Daoy (cell line): ENCODE measurements at regions not wholly inside any gene's neighbourhood (a gene's known extent, or its start where the extent isn't known, plus 50 kb on each side); places are given as distances from the start of the nearest gene placed in this dataset.
"Not testable (repeated sequence)": the region's sequence is repeated elsewhere in the genome, so short reads cannot be mapped to it uniquely, and the experiment has no call there.

ENCODE experiments used
- DNase-seq: peaks from one replicate; pipeline ENCODE4 v3.0.0-alpha.2; 2015; ENCODE audit warnings: low read depth

- no peak for DNase-seq
These were observed 165.8 kb downstream of the ZIC4 start for GRCh38 chr3:147240581-147240980.

- no peak for DNase-seq
These were observed 168.4 kb downstream of the ZIC4 start for GRCh38 chr3:147237991-147238390.

- DNase-seq = not testable (repeated sequence)
These were observed 174.4 kb downstream of the ZIC4 start for GRCh38 chr3:147231980-147232379.

- no peak for DNase-seq
These were observed 175.2 kb downstream of the ZIC4 start for GRCh38 chr3:147231111-147231510.

- DNase-seq = no peak
These were observed 184.1 kb downstream of the ZIC4 start for GRCh38 chr3:147222291-147222690.

GRCh38 chr3:147218965-147219364 lies 187.4 kb downstream of the ZIC4 start:
- DNase-seq = peak; percentile 15

- DNase-seq = no peak
These were observed 190.1 kb downstream of the ZIC4 start for GRCh38 chr3:147216143-147216673.

- DNase-seq = no peak
These were observed 190.7 kb downstream of the ZIC4 start for GRCh38 chr3:147215660-147216059.

- DNase-seq = no peak
These were observed 192.7 kb downstream of the ZIC4 start for GRCh38 chr3:147213633-147214032.

GRCh38 chr3:147210676-147211075 lies 195.7 kb downstream of the ZIC4 start:
- no peak for DNase-seq

GRCh38 chr3:147201086-147201485 lies 205.3 kb downstream of the ZIC4 start:
- DNase-seq = no peak

GRCh38 chr3:147200545-147200944 lies 205.8 kb downstream of the ZIC4 start:
- DNase-seq = no peak

- DNase-seq = no peak
These were observed 208.6 kb downstream of the ZIC4 start for GRCh38 chr3:147197739-147198138.

- DNase-seq = no peak
These were observed 210.5 kb downstream of the ZIC4 start for GRCh38 chr3:147195887-147196286.

- DNase-seq = peak; percentile 46
These were observed 214.5 kb downstream of the ZIC4 start for GRCh38 chr3:147191795-147192385.

- DNase-seq = no peak
These were observed 217.3 kb downstream of the ZIC4 start for GRCh38 chr3:147189016-147189415.

- DNase-seq = no peak
These were observed 218.7 kb downstream of the ZIC4 start for GRCh38 chr3:147187687-147188086.

GRCh38 chr3:147185781-147186180 lies 220.6 kb downstream of the ZIC4 start:
- no peak for DNase-seq

- DNase-seq = no peak
These were observed 221.5 kb downstream of the ZIC4 start for GRCh38 chr3:147184794-147185193.

- DNase-seq = no peak
These were observed 233.1 kb downstream of the ZIC4 start for GRCh38 chr3:147173257-147173656.

- DNase-seq = no peak
These were observed 243.6 kb downstream of the ZIC4 start for GRCh38 chr3:147162743-147163142.

GRCh38 chr3:147161833-147162232 lies 244.5 kb downstream of the ZIC4 start:
- no peak for DNase-seq

- no peak for DNase-seq
These were observed 245.4 kb downstream of the ZIC4 start for GRCh38 chr3:147160984-147161383.

GRCh38 chr3:147159141-147159540 lies 247.2 kb downstream of the ZIC4 start:
- DNase-seq = no peak
